K562 (cell line): ENCODE measurements at regions not wholly inside any gene's neighbourhood (a gene's known extent, or its start where the extent isn't known, plus 50 kb on each side); places are given as distances from the start of the nearest gene placed in this dataset.

Experiments
- DNMT1 ChIP-seq: fragments of 450-650 bp; IDR thresholded peaks from 2 replicates; pipeline ENCODE4 v1.6.1; 2016; ENCODE audit warnings: antibody characterized with exemption, mild to moderate bottlenecking
- IRF2 ChIP-seq: sonication (generic); formaldehyde crosslinking; IDR thresholded peaks from 2 replicates; pipeline ENCODE4 v1.8.1; 2022; ENCODE audit warnings: mild to moderate bottlenecking, missing genetic modification reagents
- L3MBTL2 ChIP-seq: fragments of 450-650 bp; IDR thresholded peaks from 2 replicates; pipeline ENCODE4 v1.6.1; 2016; ENCODE audit warnings: mild to moderate bottlenecking, moderate library complexity
- NFRKB ChIP-seq: fragments of 450-650 bp; IDR thresholded peaks from 2 replicates; pipeline ENCODE4 v1.6.1; 2016; ENCODE audit warnings: low read depth
- SMARCA5 ChIP-seq: fragments of 450-650 bp; IDR thresholded peaks from 2 replicates; pipeline ENCODE4 v1.6.1; 2016
- STAT5A ChIP-seq: IDR thresholded peaks from 2 replicates; pipeline ENCODE4 v1.6.1; 2012; ENCODE audit warnings: low read length, inconsistent platforms, borderline replicate concordance
- TAL1 ChIP-seq: fragments of 450-650 bp; IDR thresholded peaks from 2 replicates; pipeline ENCODE4 v1.6.1; 2016; ENCODE audit warnings: mild to moderate bottlenecking
- ZNF3 ChIP-seq: fragments of 250-450 bp; sonication (Bioruptor Pico); IDR thresholded peaks from 2 replicates; pipeline ENCODE4 v1.5.0; 2021; ENCODE audit warnings: mild to moderate bottlenecking, moderate library complexity
- ZNF699 ChIP-seq: fragments of 250-450 bp; sonication (Bioruptor Pico); IDR thresholded peaks from 2 replicates; pipeline ENCODE4 v1.8.0; 2021; ENCODE audit warnings: mild to moderate bottlenecking, moderate library complexity; ENCODE audit not compliant: insufficient replicate concordance
- TF ChIP-seq, protein P1 (sequence below): fragments of 450-650 bp; IDR thresholded peaks from 2 replicates; pipeline ENCODE4 v1.6.1; 2016; ENCODE audit warnings: low read depth
- TF ChIP-seq, protein P2 (sequence below), 2 experiments: fragments of 250-450 bp in 1 of 2; fragments of 450-650 bp in 1 of 2; sonication (Bioruptor Pico) in 1 of 2; IDR thresholded peaks; 2 replicates each; pipeline versions ENCODE4 v1.6.1 to v1.8.0; 2016 to 2021; ENCODE audit warnings: mild to moderate bottlenecking in 2 of 2, moderate library complexity in 2 of 2, missing compliant biosample characterization in 1 of 2, missing genetic modification characterization in 1 of 2

DNA sequence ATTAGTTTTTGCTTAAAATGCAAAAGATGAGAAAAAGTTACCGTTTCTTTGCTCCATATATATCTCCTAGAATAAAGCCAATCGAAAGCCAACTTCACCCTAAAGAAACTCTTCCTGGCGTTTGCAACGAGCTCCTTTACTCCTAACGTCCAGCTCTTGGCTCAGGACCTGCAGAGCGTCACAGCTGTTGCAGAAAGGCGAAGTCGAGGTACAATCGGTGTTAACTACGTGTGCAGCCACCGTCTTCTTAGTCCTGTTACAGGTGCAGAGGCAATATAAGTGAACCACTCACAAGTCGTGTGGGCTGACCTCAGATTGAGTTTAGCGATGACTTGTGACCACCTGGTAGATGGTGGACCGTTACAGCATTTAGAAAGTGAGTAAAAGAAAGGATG lies 113.1 kb downstream of the TRIM27 start (continued):
- TF ChIP-seq, protein P1, sequence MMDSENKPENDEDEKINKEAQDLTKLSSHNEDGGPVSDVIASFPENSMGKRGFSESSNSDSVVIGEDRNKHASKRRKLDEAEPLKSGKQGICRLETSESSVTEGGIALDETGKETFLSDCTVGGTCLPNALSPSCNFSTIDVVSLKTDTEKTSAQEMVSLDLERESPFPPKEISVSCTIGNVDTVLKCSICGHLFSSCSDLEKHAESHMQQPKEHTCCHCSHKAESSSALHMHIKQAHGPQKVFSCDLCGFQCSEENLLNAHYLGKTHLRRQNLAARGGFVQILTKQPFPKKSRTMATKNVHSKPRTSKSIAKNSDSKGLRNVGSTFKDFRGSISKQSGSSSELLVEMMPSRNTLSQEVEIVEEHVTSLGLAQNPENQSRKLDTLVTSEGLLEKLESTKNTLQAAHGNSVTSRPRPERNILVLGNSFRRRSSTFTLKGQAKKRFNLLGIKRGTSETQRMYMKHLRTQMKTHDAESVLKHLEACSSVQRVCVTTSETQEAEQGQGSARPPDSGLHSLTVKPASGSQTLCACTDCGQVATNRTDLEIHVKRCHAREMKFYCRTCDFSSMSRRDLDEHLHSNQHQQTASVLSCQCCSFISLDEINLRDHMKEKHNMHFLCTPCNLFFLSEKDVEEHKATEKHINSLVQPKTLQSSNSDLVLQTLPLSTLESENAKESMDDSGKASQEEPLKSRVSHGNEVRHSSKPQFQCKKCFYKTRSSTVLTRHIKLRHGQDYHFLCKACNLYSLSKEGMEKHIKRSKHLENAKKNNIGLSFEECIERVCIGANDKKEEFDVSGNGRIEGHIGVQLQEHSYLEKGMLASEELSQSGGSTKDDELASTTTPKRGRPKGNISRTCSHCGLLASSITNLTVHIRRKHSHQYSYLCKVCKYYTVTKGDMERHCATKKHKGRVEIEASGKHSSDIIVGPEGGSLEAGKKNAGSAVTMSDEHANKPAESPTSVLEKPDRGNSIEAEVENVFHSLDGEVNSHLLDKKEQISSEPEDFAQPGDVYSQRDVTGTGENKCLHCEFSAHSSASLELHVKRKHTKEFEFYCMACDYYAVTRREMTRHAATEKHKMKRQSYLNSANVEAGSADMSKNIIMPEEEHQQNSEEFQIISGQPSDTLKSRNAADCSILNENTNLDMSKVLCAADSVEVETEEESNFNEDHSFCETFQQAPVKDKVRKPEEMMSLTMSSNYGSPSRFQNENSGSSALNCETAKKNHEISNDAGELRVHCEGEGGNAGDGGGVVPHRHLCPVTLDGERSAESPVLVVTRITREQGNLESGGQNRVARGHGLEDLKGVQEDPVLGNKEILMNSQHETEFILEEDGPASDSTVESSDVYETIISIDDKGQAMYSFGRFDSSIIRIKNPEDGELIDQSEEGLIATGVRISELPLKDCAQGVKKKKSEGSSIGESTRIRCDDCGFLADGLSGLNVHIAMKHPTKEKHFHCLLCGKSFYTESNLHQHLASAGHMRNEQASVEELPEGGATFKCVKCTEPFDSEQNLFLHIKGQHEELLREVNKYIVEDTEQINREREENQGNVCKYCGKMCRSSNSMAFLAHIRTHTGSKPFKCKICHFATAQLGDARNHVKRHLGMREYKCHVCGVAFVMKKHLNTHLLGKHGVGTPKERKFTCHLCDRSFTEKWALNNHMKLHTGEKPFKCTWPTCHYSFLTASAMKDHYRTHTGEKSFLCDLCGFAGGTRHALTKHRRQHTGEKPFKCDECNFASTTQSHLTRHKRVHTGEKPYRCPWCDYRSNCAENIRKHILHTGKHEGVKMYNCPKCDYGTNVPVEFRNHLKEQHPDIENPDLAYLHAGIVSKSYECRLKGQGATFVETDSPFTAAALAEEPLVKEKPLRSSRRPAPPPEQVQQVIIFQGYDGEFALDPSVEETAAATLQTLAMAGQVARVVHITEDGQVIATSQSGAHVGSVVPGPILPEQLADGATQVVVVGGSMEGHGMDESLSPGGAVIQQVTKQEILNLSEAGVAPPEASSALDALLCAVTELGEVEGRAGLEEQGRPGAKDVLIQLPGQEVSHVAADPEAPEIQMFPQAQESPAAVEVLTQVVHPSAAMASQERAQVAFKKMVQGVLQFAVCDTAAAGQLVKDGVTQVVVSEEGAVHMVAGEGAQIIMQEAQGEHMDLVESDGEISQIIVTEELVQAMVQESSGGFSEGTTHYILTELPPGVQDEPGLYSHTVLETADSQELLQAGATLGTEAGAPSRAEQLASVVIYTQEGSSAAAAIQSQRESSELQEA = peak; percentile 83
- no peak for TF ChIP-seq DNMT1
- no peak for TF ChIP-seq SMARCA5
- TF ChIP-seq ZNF3 (CRISPR knock-in tag) = no peak
- no peak for TF ChIP-seq STAT5A
- TF ChIP-seq NFRKB = no peak
- TF ChIP-seq ZNF699 = no peak
- TF ChIP-seq L3MBTL2 = 0 out of 2 replicates have a peak, but pooled peaks have one; percentile 24
- TF ChIP-seq, protein P2, sequence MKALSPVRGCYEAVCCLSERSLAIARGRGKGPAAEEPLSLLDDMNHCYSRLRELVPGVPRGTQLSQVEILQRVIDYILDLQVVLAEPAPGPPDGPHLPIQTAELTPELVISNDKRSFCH (CRISPR knock-in tag; IDR thresholded peaks at IDR 0.05) = no peak
- TF ChIP-seq, protein P2 (tag; IDR thresholded peaks at IDR 0.05) = no peak
- no peak for TF ChIP-seq TAL1
- no peak for TF ChIP-seq IRF2 (CRISPR knock-in tag)
